ENCODE measurements at regions not wholly inside any gene's neighbourhood (a gene's known extent, or its start where the extent isn't known, plus 50 kb on each side); places are given as distances from the start of the nearest gene placed in this dataset.

DNA sequence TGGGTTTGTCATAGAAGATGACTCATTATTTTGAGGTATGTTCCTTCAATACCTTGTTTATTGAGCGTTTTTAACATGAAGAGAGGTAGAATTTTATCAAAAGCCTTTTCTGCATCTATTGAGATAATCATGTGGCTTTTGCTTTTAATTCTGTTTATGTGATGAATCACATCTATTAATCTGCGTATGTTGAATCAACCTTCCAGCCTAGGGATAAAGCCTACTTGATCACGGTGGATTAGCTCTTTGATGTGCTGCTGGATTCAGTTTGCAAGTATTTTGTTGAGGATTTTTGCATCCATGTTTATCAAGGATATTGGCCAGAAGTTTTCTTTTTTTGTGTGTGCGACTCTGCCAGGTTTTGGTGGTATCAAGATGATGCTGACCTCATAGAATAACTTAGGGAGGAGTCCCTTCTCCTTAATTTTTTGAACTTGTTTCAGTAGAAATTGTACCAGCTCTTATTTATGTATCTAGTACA lies 602.6 kb downstream of the SNAPC1 start:
- TF ChIP-seq POLR2AphosphoS5 (IDR thresholded peaks at IDR 0.05) (no peak), POLR2A (IDR thresholded peaks at IDR 0.05) (no peak), EP300 (IDR thresholded peaks at IDR 0.05) (no peak)
- TF ChIP-seq, protein P1, sequence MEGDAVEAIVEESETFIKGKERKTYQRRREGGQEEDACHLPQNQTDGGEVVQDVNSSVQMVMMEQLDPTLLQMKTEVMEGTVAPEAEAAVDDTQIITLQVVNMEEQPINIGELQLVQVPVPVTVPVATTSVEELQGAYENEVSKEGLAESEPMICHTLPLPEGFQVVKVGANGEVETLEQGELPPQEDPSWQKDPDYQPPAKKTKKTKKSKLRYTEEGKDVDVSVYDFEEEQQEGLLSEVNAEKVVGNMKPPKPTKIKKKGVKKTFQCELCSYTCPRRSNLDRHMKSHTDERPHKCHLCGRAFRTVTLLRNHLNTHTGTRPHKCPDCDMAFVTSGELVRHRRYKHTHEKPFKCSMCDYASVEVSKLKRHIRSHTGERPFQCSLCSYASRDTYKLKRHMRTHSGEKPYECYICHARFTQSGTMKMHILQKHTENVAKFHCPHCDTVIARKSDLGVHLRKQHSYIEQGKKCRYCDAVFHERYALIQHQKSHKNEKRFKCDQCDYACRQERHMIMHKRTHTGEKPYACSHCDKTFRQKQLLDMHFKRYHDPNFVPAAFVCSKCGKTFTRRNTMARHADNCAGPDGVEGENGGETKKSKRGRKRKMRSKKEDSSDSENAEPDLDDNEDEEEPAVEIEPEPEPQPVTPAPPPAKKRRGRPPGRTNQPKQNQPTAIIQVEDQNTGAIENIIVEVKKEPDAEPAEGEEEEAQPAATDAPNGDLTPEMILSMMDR (IDR thresholded peaks at IDR 0.05), result no peak
